Endodermal cell (in vitro differentiated cells): ENCODE measurements at regions not wholly inside any gene's neighbourhood (a gene's known extent, or its start where the extent isn't known, plus 50 kb on each side); places are given as distances from the start of the nearest gene placed in this dataset.

Experiments
- DNase-seq: peaks from one replicate; pipeline ENCODE4 v3.0.0-alpha.2; 2017
- H3K27ac ChIP-seq: 2 replicates; pipeline ENCODE4 v1.5.1; 2013; ENCODE audit warnings: mild to moderate bottlenecking, low read depth, low read length, moderate library complexity
- H3K27me3 ChIP-seq: 2 replicates; pipeline ENCODE4 v1.6.1; 2013; ENCODE audit warnings: mild to moderate bottlenecking, low read length, moderate library complexity; ENCODE audit not compliant: insufficient read depth, control insufficient read depth, poor library complexity, severe bottlenecking
- H3K36me3 ChIP-seq: 2 replicates; pipeline ENCODE4 v1.7.0; 2013; ENCODE audit warnings: mild to moderate bottlenecking, low read length, moderate library complexity; ENCODE audit not compliant: control insufficient read depth, insufficient read depth
- H3K4me1 ChIP-seq: one replicate; pipeline ENCODE4 v1.7.0; 2013; ENCODE audit warnings: low read length; ENCODE audit not compliant: control insufficient read depth, insufficient read depth
- H3K4me3 ChIP-seq: 2 replicates; pipeline ENCODE4 v1.5.1; 2013; ENCODE audit warnings: mild to moderate bottlenecking, low read length, moderate library complexity
- H3K9ac ChIP-seq: 2 replicates; pipeline ENCODE4 v1.6.1; 2013; ENCODE audit warnings: mild to moderate bottlenecking, low read length, moderate library complexity; ENCODE audit not compliant: poor library complexity, severe bottlenecking; ENCODE audit errors: extremely low read depth
- H3K9me3 ChIP-seq: 2 replicates; pipeline ENCODE4 v1.6.1; 2013; ENCODE audit warnings: mild to moderate bottlenecking, low read length, moderate library complexity; ENCODE audit not compliant: control insufficient read depth
- H3K27ac Mint-ChIP-seq: 2 replicates; pipeline ENCODE4 v1.8.0; 2020; ENCODE audit warnings: mixed read lengths
- H3K27me3 Mint-ChIP-seq: 2 replicates; pipeline ENCODE4 v1.8.0; 2021; ENCODE audit warnings: mild to moderate bottlenecking, mixed read lengths; ENCODE audit not compliant: insufficient read depth
- H3K36me3 Mint-ChIP-seq: 2 replicates; pipeline ENCODE4 v1.8.0; 2020; ENCODE audit warnings: low read depth, mixed read lengths
- H3K4me1 Mint-ChIP-seq: 2 replicates; pipeline ENCODE4 v1.8.0; 2020; ENCODE audit warnings: mixed read lengths
- H3K4me3 Mint-ChIP-seq: 2 replicates; pipeline ENCODE4 v1.8.0; 2020; ENCODE audit warnings: mild to moderate bottlenecking, moderate library complexity, mixed read lengths
- H3K9me3 Mint-ChIP-seq: 2 replicates; pipeline ENCODE4 v1.8.0; 2020; ENCODE audit warnings: mild to moderate bottlenecking, mixed read lengths
- WGBS, 2 experiments: methylation state at CpG; one replicate each; pipeline versions ENCODE4 v1.1.5 to v1.1.7; 2013; ENCODE audit warnings: missing lambda C conversion rate in 2 of 2, mixed read lengths in 1 of 2; ENCODE audit not compliant: insufficient coverage in 1 of 2, insufficient read length in 1 of 2; 5-methylcytosine and 5-hydroxymethylcytosine counted together
- TF ChIP-seq, protein P1 (sequence below): fragments of 200-600 bp; sonication (generic); conservative IDR thresholded peaks from 2 replicates; pipeline ENCODE4 v1.5.0; 2021; ENCODE audit warnings: antibody characterized with exemption, mild to moderate bottlenecking

DNA sequence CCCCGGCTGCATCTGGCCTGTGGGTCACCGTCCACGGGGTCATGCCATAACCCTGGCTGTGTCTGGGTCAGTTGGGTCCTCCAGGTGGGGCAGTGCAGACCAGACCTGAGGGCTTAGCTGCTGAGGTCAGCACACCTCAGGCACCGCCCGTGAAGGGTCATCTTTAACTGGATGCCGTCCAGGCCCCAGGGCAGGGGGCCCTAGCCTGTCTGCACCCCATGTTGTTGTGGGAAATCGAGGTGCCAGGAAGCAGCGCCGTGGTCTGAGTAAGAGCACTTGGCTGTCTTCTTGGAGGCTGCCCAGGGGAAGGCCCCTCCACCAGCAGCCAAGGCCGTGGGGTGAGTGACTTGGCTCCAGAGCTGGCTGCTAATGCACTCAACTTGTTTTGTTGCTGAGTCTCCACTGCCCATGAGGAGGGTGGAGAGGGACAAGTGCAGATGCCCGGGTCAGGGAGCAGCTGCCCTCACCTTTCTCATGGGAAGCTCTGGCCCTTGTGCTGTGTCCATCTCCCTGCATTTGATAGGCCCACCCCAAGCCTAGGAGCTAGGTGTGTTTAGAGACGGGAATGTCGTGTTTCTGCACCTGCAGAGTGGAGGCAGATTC lies 317.2 kb downstream of the TMEM121 start:
- Histone ChIP-seq H3K9ac (no peak overlapping the region), H3K27me3 (no peaks in the 10 kb centered on the region), H3K27ac (no peak overlapping the region), H3K9me3 (peaks cover 42% of the 10 kb centered on the region), H3K36me3 (no peaks in the 10 kb centered on the region), H3K4me3 (no peak overlapping the region), H3K4me1 (no peaks in the 10 kb centered on the region)
- no peaks in the 10 kb centered on the region for H3K4me1 Mint-ChIP-seq
- H3K9me3 Mint-ChIP-seq = peaks cover 80% of the 10 kb centered on the region
- peak; percentile 19 for DNase-seq
- no peak overlapping the region for H3K27ac Mint-ChIP-seq
- H3K36me3 Mint-ChIP-seq = no peaks in the 10 kb centered on the region
- no peak overlapping the region for H3K4me3 Mint-ChIP-seq
- TF ChIP-seq, protein P1, sequence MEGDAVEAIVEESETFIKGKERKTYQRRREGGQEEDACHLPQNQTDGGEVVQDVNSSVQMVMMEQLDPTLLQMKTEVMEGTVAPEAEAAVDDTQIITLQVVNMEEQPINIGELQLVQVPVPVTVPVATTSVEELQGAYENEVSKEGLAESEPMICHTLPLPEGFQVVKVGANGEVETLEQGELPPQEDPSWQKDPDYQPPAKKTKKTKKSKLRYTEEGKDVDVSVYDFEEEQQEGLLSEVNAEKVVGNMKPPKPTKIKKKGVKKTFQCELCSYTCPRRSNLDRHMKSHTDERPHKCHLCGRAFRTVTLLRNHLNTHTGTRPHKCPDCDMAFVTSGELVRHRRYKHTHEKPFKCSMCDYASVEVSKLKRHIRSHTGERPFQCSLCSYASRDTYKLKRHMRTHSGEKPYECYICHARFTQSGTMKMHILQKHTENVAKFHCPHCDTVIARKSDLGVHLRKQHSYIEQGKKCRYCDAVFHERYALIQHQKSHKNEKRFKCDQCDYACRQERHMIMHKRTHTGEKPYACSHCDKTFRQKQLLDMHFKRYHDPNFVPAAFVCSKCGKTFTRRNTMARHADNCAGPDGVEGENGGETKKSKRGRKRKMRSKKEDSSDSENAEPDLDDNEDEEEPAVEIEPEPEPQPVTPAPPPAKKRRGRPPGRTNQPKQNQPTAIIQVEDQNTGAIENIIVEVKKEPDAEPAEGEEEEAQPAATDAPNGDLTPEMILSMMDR = no peak
- 53 to 63% methylated on average over 10 to 13 of the region's 13 CpGs for WGBS, 2 experiments
- H3K27me3 Mint-ChIP-seq = no peaks in the 10 kb centered on the region

DNA sequence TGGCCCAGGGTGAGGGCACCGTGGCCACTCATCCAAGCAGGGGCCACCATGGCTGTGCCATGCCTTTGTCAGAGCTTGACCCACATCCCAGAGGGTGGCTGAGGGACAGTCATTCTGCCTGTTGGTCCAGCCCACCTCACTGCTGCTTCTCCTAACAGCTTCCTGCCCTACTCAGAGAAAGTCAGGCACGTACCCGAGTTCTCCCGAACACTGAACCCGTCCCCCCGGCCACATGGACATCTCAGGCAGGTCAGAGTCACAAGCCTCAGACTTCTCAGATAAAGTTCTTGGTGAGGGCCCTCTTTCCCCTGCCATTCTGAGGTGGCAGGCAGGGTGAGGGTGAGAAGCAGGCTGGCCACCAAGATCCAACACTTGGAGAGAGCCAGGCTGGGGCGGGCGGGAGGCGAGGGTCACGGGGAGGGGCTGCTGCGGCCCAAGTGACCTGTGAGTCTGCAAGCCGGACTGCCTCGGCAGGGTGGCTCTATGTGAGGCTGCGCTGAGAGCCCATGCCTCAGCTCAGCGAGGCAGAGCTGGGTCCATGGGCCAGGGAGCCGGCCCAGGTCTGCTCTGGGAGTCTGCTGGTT lies 317.8 kb downstream of the TMEM121 start:
- 86 to 91% methylated on average over 13 to 16 of the region's 16 CpGs for WGBS, 2 experiments
- Mint-ChIP-seq H3K36me3 (no peaks in the 10 kb centered on the region), H3K4me3 (no peak overlapping the region), H3K4me1 (no peaks in the 10 kb centered on the region), H3K27ac (no peak overlapping the region), H3K9me3 (peaks cover 81% of the 10 kb centered on the region), H3K27me3 (no peaks in the 10 kb centered on the region)
- H3K4me3 ChIP-seq = no peak overlapping the region
- no peak overlapping the region for H3K27ac ChIP-seq
- no peak overlapping the region for H3K9ac ChIP-seq
- H3K27me3 ChIP-seq = no peaks in the 10 kb centered on the region
- H3K9me3 ChIP-seq = peaks cover 39% of the 10 kb centered on the region
- no peaks in the 10 kb centered on the region for H3K4me1 ChIP-seq
- H3K36me3 ChIP-seq = no peaks in the 10 kb centered on the region
- peak; percentile 11 for DNase-seq
- TF ChIP-seq, protein P1 = no peak

- H3K36me3 Mint-ChIP-seq = no peaks in the 10 kb centered on the region
Measured at GRCh38 chr14:105844810-105845724, 318.7 kb downstream of the TMEM121 start.

More at GRCh38 chr14:105844810-105845724, 318.7 kb downstream of the TMEM121 start:
- Mint-ChIP-seq H3K27ac (no peak overlapping the region), H3K4me3 (no peak overlapping the region), H3K4me1 (no peaks in the 10 kb centered on the region), H3K9me3 (peaks cover 80% of the 10 kb centered on the region), H3K27me3 (no peaks in the 10 kb centered on the region)
- Histone ChIP-seq H3K36me3 (no peaks in the 10 kb centered on the region), H3K9ac (no peak overlapping the region), H3K27me3 (no peaks in the 10 kb centered on the region), H3K4me3 (no peak overlapping the region), H3K9me3 (peaks cover 39% of the 10 kb centered on the region), H3K27ac (no peak overlapping the region), H3K4me1 (no peaks in the 10 kb centered on the region)
- WGBS, 2 experiments = 68 to 82% methylated on average over 13 to 18 of the region's 18 CpGs
- TF ChIP-seq, protein P1 = no peak
- DNase-seq = peak; percentile 13
